Spleen (tissue), 7 donors: ENCODE measurements at regions not wholly inside any gene's neighbourhood (a gene's known extent, or its start where the extent isn't known, plus 50 kb on each side); places are given as distances from the start of the nearest gene placed in this dataset.

ENCODE experiments used
- POLR2A ChIP-seq, 3 donors: fragments of 450-650 bp; IDR thresholded peaks; one replicate each; pipeline ENCODE4 v1.5.1; 2017; ENCODE audit warnings: antibody characterized with exemption in 3 of 3, mild to moderate bottlenecking in 1 of 3
- POLR2AphosphoS5 ChIP-seq, 3 donors: sonication (generic); formaldehyde crosslinking; IDR thresholded peaks; one replicate each; pipeline ENCODE4 v1.5.1; 2017; ENCODE audit warnings: antibody characterized with exemption in 3 of 3
- TF ChIP-seq, protein P1 (sequence below), 11 experiments: fragments of 200-600 bp in 7 of 11; fragments of 450-650 bp in 4 of 11; sonication (generic) in 4 of 11; IDR thresholded peaks in 8 of 11; conservative IDR thresholded peaks in 3 of 11; 1 replicate in 7 of 11; 2 replicates in 4 of 11; pipeline versions ENCODE4 v1.4.0 to v1.8.0; 2016 to 2021; ENCODE audit warnings: antibody characterized with exemption in 11 of 11, inconsistent platforms in 4 of 11, mild to moderate bottlenecking in 1 of 11
- donor health status: DM: no; HTN: no; CAD: no; lungs with moderate emphysema.
- donor health status: DM: no; HTN: no; CAD: no.
- donor health status: DM: no; HTN: no; CAD: no.

DNA sequence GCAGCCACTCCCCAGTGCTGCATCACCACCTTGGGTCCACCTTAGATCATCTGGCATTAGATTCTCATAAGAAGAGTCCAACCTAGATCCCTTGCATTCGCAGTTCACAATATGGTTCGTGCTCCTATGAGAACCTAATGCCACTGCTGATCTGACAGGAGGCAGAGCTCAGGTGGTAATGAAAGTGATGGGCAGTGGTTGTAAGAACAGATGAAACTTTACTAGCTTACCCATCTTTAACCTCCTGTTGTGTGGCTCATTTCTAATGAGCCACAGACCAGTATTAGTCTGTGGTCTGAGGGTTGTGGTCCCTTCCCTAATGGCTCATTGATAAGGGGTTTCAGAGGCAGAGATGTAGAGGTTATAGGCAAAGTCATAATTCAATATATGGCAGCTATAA, 615.9 kb upstream of the MIS18BP1 start:
- TF ChIP-seq, protein P1, sequence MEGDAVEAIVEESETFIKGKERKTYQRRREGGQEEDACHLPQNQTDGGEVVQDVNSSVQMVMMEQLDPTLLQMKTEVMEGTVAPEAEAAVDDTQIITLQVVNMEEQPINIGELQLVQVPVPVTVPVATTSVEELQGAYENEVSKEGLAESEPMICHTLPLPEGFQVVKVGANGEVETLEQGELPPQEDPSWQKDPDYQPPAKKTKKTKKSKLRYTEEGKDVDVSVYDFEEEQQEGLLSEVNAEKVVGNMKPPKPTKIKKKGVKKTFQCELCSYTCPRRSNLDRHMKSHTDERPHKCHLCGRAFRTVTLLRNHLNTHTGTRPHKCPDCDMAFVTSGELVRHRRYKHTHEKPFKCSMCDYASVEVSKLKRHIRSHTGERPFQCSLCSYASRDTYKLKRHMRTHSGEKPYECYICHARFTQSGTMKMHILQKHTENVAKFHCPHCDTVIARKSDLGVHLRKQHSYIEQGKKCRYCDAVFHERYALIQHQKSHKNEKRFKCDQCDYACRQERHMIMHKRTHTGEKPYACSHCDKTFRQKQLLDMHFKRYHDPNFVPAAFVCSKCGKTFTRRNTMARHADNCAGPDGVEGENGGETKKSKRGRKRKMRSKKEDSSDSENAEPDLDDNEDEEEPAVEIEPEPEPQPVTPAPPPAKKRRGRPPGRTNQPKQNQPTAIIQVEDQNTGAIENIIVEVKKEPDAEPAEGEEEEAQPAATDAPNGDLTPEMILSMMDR (IDR thresholded peaks at IDR 0.05 in 8 of 11, conservative IDR thresholded peaks at IDR 0.05 in 3 of 11), result no peak
- TF ChIP-seq POLR2A (IDR thresholded peaks at IDR 0.05), result no peak
- TF ChIP-seq POLR2AphosphoS5 (IDR thresholded peaks at IDR 0.05), result no peak
